ENCODE measurements at regions not wholly inside any gene's neighbourhood (a gene's known extent, or its start where the extent isn't known, plus 50 kb on each side); places are given as distances from the start of the nearest gene placed in this dataset.
A peak's percentile ranks its signal among the peaks of the same experiment; 100 is the strongest.
"Not testable (repeated sequence)": the region's sequence is repeated elsewhere in the genome, so short reads cannot be mapped to it uniquely, and the experiment has no call there.

DNA sequence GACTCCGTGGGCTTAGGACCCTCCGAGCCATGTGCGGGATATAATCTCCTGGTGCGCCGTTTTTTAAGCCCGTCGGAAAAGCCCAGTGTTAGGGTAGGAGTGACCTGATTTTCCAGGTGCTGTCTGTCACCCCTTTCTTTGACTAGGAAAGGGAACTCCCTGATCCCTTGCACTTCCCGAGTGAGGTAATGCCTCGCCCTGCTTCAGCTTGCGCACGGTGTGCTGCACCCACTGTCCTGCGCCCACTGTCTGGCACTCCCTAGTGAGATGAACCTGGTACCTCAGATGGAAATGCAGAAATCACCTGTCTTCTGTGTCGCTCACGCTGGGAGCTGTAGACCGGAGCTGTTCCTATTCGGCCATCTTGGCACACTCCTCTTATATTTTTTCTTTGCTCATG, 95.1 kb upstream of the FRMD4B start:
- not testable (repeated sequence) for DNase-seq

DNA sequence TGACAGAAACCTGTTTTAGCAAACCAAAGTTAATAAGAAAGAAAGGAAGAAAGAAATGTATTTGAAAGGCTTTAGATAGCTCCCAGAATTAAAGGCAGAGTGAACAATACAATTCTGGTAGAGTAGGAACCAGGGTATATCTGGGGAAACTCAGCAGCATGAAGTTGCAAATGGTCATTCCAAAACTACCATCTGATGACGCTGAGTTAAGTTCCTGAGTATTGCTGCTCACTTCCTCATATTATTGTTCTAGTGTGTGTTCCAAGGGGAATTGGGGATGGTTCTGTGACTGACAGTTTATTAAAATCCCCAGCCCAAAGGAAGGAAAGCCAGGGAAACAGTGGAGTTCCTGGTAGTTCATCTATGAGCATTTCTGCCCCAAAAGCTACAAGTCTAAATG, 88.3 kb upstream of the FRMD4B start:
- DNase-seq: no peak

DNA sequence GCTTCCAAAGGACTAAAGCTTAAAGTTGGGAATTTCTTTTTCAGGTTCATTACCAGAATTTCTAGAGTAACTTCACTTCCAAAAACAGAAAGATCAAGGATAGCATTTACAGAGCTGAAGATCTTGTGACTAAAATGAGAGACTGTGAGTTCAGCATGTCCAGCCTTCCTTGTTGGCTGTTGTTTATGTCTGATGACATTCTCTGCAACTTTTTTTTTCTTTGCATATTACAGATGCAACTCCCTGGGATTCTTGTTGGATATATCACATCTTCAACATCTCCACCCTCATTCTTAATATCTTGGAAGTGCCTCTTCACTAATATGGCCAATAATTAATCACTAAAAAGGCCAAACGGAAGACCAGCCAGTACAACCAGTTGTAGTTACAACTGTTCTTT, 86.2 kb upstream of the FRMD4B start:
- DNase-seq: no peak

DNA sequence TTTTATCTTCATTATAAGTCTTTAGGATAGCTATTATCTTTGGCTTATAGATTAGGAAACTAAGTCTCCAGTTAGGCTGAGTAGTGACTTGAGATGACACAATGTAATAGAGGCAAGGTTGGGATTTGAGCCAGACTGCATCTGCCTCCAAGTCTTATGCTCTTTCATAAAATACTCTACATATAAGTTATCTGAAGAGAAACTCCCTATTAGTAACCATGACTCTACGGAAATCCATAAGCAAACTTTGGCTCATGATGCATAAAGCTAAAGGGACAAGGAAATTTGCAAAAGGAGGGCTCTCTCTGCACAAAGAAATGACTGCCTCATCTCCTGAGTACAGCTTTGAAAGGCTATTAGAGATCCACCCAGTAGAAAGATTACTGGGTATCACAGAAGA, 77.6 kb upstream of the FRMD4B start:
- DNase-seq: no peak

DNA sequence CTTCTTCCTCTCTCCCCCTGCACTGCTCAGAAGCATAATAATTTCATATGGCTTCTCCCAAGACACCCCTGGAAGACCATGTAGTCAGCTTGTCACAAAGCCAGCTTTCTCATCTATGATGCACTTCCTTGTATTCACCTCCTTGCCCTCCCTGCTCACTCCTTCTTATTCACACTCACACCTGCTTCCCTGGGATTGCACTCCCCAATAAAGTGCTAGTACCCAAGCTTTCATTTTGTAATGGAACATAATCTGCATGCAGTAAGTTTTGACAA, 76.9 kb upstream of the FRMD4B start:
- DNase-seq: no peak

DNA sequence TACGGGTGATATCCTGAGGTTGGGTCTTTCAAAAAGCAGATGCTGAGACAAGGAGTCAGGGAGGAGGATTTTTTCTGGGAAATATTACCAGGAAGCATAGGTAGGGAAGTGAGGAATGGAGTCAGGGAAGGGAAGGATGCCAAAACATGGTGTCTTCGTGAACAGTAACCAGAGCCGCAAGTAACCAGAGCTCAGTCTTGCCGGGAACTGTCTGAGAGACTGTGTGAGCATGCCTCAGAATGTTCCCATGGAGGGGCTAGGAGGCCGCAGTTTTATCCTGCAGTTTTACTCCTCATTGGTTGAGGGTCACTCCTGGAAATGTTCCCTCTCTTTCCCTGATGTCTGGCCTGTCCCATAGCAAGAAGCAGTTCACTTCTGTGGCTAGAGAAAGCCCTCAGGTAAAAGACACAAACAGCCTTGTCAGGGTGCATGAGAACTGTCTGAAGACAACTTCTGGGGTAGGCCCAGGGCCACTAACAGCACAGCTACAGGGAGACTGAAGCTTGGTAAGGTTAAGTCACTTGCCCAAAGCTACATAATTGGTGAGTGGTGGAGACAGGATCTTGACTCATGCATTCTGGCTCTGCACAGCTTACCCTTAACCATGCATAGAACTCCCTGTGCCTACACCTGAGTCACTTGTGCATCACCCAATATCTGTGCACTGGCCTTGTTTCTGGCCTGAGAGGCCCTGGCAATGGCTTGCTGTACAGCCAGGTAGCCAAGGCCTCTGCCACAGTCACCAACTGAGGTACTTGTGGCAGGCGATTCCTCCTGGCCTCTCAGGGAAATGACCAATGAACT, 76.3 kb upstream of the FRMD4B start:
- no peak for DNase-seq

- DNase-seq: peak; percentile 29
Observed at GRCh38 chr3:69460034-69460433, 74.1 kb upstream of the FRMD4B start.

GRCh38 chr3:69458803-69459365, 73.0 kb upstream of the FRMD4B start:
- DNase-seq: no peak

DNA sequence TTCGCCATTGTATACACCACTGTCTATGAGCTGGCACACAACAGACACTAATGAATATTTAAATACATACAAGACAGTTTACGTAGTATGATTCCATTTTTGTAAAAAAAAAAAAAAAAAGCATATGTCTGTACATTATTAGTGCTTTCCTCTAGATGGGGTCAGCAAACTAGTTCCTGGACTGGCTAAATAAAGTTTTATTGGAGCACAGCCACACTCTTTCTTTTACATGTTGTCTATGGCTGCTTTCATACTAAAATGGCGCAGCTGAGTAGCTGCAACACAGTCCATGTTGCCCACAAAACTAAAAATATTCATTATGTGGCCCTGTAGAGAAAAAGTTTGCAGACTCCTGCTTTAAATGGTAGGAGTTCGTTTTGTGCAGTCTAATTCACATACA, 70.7 kb upstream of the FRMD4B start:
- no peak for DNase-seq

- no peak for DNase-seq
Observed at GRCh38 chr3:69454204-69454787, 68.4 kb upstream of the FRMD4B start.

DNA sequence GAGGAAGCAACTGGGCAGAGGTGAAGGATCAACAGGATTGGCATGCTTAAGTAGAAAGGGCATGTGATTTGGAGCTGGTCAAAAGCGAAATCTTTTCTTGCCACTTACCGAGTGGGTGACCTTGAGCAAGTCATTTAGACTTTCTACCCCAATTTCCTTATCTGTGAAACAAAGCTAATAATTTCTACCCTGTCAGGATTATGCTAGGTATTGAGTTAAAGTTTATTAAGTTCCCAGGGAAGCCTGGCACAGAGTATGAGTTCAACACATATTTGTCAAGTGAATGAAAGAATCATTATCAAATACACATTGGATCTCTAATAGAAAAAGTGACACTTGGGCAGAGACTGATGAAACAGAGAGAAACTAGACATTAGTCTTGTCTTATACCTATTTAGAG, 66.4 kb upstream of the FRMD4B start:
- DNase-seq: no peak

GRCh38 chr3:69451594-69451993, 65.7 kb upstream of the FRMD4B start:
- peak; percentile 20 for DNase-seq

DNA sequence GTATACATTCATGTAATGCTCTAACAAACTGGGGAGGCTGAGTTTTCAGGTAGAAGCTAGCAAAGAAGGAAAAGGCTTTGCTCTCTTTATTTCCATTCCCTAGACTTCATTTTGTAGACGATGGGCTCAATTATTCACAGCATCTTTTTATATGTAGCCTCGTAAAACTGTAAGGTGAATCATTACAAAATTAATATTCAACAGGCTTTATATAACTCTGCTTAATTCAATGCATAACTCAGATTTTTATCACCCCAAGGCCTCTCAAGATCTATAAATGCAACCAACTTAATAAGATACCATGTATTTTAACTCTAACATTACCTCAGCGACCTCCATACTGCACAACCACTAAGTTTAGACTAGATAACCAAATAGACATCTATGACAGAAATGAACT, 63.0 kb upstream of the FRMD4B start:
- DNase-seq: no peak

GRCh38 chr3:69446402-69447072, 60.6 kb upstream of the FRMD4B start:
- DNase-seq: no peak

- DNase-seq: no peak
Observed at GRCh38 chr3:69445498-69445897, 59.6 kb upstream of the FRMD4B start.

- DNase-seq: no peak
Observed at GRCh38 chr3:69445024-69445423, 59.1 kb upstream of the FRMD4B start.

DNA sequence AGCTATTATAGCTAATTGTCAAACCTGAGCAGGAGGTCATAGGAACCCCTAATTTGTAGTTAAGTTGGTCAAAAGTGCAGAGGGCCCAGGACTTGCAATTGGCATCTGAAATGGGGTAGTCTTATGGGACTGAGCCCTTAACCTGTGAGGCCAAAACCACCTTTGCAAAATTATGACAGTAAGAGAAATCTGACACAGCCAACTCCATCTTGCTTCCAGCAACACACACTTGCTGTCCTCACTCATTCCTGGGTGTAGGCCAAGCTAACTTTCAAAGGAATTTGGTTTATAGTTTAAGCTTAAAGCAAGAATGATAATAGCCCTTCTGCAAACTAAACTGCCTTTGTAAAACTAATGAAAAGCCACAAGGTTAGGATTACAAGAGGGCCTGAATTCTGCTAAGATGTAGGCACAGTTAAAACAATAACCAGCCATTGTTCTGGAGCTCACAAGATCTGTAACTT, 57.6 kb upstream of the FRMD4B start:
- DNase-seq: no peak

GRCh38 chr3:69442771-69443311, 57.0 kb upstream of the FRMD4B start:
- DNase-seq: no peak

DNA sequence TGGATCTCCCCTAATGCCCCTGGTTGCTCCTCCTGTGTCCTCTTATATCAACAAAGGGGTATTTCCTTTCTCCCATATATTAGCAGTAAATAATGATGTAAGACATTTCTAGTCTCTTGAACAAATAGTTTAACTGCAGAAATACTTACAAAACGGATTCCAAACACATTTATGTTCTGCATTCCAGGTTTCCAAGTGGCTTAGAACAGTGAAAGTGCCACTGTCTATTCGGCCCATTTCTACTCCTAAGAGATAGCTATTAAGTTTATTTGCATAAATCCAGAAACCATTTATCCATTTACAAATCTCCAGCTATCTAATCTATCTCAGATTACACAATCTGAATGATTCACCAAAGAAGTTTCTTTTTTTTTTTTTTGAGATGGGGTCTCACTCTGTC, 55.8 kb upstream of the FRMD4B start:
- no peak for DNase-seq

DNA sequence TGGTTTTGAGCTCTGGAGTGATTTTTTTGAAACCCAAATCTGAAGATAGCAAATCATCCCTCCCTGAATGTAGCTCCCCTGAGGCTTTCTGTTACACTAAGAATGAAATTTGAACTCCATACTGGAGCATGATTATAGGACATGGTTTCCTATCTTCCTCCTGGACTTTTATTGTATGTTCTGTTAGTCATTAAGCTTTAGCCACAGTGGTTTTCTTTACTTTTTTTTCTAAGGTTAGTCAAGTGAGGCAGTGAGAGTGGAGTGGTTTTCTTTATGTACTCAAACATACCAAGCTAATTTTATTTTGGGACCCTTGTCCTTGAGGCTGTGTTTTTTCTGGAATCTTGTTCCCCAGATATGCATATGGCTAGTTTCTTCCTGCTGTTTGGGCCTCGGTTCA, 55.2 kb upstream of the FRMD4B start:
- DNase-seq: no peak

DNA sequence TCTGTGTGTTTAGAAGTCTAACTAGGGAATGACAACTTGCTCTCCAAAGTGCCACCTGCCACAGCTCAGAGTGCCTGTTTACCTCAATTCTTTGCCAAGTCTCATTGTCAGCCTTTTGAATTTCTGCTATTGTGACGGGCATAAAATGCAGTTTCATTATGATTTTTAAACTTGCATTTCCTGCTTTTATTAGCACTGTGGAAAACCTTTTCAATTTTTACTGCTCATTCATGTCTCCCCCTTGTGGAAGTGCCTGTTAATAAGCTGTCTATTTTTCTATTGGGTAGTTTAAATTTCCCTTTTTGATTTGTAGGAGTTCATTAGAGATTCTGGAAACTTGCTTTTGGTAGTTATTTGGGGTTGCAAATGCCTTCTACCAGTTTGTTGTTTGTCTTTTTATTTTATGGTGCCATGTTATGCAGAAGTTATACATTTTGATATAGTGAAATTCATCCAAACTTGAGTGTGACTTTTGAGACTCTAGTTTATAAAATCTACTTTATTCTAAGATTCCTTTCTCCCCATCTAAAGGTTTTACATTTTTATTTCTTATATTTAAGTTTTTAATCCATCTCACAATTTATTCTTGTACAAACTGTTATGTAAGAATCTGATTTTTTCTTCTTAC, 53.9 kb upstream of the FRMD4B start:
- DNase-seq: no peak

GRCh38 chr3:69438476-69438875, 52.6 kb upstream of the FRMD4B start:
- no peak for DNase-seq
